Astrocyte (in vitro differentiated cells and primary cell): ENCODE measurements at regions not wholly inside any gene's neighbourhood (a gene's known extent, or its start where the extent isn't known, plus 50 kb on each side); places are given as distances from the start of the nearest gene placed in this dataset.

Source experiments
- EZH2 ChIP-seq: IDR thresholded peaks from 2 replicates; pipeline ENCODE4 v1.6.1; 2012; ENCODE audit warnings: mild to moderate bottlenecking, low read length, inconsistent platforms; ENCODE audit not compliant: insufficient read depth
- TF ChIP-seq, protein P1 (sequence below): IDR thresholded peaks from 2 replicates; pipeline ENCODE4 v1.5.1; 2011; ENCODE audit warnings: low read depth, mild to moderate bottlenecking, inconsistent platforms, low read length, moderate library complexity; ENCODE audit not compliant: insufficient read depth

DNA sequence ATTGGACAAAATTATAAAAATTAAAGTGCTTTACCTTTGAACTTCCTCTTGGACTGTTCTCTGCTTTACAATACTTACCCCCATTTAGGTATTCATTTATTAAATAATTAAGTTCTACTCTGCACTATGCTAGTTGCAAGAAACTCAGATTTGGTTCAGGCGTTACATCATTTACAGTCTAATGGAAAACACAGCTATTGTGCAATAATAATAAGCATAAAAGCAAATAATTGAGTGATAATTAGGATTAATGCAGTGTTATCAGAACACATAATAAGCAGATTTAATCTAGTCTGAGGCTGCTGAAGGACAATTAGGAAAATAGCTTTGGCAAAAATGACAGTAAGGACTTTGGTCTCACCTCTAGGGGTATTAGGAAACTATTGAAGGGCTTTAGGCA is 493.2 kb upstream of the ADARB2 start:
- TF ChIP-seq, protein P1, sequence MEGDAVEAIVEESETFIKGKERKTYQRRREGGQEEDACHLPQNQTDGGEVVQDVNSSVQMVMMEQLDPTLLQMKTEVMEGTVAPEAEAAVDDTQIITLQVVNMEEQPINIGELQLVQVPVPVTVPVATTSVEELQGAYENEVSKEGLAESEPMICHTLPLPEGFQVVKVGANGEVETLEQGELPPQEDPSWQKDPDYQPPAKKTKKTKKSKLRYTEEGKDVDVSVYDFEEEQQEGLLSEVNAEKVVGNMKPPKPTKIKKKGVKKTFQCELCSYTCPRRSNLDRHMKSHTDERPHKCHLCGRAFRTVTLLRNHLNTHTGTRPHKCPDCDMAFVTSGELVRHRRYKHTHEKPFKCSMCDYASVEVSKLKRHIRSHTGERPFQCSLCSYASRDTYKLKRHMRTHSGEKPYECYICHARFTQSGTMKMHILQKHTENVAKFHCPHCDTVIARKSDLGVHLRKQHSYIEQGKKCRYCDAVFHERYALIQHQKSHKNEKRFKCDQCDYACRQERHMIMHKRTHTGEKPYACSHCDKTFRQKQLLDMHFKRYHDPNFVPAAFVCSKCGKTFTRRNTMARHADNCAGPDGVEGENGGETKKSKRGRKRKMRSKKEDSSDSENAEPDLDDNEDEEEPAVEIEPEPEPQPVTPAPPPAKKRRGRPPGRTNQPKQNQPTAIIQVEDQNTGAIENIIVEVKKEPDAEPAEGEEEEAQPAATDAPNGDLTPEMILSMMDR: no peak
- no peak for TF ChIP-seq EZH2
